ENCODE measurements at regions not wholly inside any gene's neighbourhood (a gene's known extent, or its start where the extent isn't known, plus 50 kb on each side); places are given as distances from the start of the nearest gene placed in this dataset.

GRCh38 chr13:74706801-74707200, 572.6 kb upstream of the KLF12 start:
- DNase-seq, result no peak

- DNase-seq, result no peak
These were observed 571.2 kb upstream of the KLF12 start for GRCh38 chr13:74705438-74705837.

GRCh38 chr13:74703855-74704387, 569.7 kb upstream of the KLF12 start:
- DNase-seq, result no peak

DNA sequence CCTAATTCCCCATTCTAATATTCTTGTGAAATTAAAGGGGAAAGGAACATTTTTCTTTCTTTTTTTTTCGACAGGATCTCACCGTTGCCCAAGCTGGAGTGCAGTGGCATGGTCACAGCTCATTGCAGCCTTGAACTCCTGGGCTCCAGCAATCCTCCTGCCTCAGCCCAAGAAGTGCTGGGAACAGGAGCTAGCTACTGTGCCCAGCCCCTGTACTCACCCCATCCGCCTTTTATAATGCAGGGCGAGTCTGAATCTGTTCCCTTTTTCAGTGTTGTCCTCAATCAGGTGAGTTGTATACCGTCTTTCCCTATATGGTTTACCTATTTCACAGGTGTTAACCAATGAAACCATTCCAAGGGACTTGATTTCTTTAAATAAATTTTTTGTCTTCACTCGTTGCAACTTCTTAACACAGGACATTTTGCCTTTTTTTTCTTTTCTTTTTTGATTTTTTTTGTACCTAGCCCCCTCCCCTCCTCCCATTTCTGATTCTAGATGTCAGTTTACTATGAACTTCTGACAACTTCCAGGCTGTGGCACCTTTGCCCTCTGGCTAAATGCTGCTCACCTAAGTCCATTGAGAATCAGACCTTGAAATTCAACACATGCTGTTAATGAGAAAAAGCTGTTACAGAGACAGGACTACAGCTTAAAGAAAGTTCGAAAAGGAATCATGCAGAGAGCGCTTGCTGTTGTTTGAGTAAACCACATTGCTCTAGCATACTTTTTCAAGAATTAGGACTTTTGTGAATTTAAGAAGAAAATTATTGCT, 562.1 kb upstream of the KLF12 start:
- no peak for DNase-seq

DNA sequence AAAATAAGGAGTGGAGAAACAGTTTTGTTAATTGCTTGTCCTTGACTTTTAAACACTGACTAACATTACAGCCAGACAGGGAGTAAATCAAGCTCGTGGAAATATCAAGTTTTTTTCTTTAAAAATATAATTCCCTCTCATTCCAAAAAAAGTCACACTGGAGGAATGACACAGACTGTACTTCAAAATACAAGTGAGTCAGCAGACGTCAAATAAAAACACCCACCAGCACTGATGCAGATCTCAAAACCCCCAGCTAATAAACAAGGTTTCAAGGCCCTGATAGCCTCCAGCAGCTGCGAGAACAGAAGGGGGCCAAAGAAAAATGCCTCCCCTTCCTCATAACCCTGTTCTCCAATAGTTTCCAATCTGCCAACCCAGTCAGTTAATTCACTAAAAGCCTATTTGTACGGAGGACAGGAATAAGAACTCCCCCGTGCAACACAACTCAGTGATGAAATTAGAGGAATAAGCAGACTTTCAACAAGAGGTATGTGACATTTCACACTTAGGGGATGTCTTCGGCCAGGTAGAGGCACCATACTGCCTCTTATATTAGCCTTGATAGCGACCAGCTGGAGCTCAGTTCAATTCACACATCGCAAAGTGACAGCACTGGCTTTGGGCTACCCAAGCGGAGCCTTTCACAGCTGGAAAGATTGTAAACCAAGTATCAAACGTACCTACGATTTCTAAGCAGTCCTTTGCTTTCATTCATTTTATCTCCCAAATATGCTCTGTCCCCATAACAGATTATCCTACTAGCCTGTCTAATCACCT, 561.0 kb upstream of the KLF12 start:
- DNase-seq, result no peak

DNA sequence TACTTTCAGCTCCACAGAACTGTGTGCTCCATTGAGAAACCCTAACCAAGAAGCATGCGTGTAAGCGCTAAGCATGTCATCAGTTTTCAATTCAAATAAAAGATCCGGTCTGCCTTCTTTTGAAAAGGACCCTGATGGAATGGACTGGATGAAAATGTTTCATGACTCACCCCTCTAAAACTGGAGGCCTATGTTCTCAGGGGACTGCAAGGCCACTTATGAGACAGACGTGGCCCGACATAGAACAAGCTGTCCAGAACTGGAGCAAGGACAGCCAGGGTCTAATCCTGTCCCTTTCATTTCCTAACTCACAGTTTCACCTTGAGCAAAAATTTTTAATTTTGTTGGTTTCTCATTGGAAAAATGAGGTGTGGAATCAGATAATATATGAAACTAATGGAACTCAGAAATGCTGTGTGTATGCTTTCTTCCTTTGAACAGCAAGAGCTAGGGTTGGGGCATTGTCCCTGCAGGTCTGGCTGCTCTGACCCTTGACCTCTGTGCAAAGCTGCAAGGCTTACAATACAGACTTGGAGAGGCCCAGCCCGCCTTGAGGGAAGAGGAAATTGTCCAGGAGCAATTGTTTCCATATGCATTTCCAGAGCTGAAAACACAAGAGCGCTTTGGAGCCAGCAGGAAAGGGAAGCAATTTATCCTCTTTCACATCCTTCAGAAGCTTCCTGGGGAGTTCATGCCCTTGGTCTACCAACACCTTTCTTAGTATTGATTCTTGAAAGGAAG, 553.4 kb upstream of the KLF12 start:
- no peak for DNase-seq

GRCh38 chr13:74683411-74683810, 549.2 kb upstream of the KLF12 start:
- DNase-seq, result no peak

DNA sequence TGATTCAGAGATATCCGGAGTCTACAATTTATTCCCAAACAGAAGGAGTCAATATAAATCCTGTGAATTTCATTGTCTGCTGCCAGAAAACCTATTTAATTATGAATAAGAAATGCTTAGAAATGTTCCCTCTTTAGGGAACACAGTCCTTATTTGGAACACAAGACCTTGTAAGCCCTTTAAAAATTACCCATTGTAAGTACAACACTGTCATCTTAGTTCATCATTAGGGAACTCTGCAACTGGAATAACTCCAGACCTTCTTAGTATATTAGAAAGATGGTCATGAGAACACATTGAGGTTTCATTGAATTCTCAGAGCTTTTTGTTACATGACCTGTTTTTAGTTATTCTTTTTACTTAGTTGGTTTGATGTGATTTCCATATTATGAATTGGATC, 548.5 kb upstream of the KLF12 start:
- no peak for DNase-seq

DNA sequence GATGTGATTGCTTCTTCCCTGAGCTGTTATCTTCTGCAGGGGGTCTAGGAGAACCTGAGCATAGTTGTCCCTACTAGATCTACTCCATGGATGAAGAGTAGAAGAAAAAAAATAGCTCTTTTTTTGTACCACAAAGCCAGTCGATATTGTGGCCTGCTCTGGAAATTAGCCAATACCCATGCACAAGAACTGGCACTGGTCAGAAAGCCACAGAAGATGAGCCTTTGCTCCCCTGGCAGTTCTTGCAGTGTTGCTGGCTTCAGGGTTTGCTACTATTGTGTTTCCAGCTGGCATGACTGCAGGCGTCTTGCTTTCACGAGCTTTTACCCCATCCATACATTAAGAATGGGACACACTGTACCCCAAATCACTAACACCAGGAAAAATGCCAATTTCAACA, 547.7 kb upstream of the KLF12 start:
- DNase-seq, result no peak

- no peak for DNase-seq
These were observed 544.2 kb upstream of the KLF12 start for GRCh38 chr13:74678308-74678965.

GRCh38 chr13:74675972-74676371, 541.8 kb upstream of the KLF12 start:
- DNase-seq, result no peak

DNA sequence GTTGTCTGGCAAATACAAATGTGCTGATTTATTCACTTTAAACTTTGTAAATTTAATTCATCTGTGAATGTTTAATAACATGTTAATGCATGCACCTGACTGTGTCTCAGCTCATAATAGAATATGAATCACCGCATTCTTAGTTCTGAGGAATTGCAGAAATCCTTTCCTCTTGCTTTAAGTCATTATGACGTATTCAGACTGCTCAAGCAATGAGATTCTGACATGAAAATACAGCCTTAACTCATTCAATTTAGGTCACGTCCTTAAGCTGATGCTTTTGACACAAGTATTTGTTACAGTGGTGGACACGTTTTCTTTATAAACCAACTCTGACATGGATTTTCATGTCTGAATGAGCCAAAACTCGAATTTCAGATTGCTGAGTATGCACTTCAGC, 541.0 kb upstream of the KLF12 start:
- DNase-seq, result no peak

- no peak for DNase-seq
These were observed 540.5 kb upstream of the KLF12 start for GRCh38 chr13:74674720-74675119.

- DNase-seq, result no peak
These were observed 534.9 kb upstream of the KLF12 start for GRCh38 chr13:74669149-74669548.

DNA sequence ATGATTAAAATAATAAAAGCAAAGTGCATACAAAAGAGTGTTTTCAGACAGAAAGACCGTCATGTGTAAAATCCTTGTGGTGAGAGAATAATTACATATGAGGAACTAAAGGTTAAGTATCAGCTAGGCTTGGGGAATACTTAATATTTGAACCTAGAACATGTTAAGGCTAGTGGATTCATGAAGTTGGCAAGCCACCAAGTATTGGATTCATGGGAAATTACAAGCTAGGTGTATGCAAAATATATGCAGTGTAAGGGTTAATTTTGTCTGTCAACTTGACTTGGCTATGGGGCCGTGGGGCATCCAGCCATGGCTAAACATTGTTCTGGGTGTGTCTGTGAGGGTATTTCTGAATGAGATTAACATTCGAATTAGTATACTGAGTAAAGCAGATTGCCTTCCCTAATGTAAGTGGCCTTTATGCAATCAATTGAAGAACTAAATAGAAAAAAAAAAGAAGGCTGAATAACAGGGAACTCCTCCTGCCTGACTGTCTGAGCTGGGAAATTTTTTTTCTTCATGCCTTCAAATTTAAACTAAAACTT, 533.5 kb upstream of the KLF12 start:
- no peak for DNase-seq

DNA sequence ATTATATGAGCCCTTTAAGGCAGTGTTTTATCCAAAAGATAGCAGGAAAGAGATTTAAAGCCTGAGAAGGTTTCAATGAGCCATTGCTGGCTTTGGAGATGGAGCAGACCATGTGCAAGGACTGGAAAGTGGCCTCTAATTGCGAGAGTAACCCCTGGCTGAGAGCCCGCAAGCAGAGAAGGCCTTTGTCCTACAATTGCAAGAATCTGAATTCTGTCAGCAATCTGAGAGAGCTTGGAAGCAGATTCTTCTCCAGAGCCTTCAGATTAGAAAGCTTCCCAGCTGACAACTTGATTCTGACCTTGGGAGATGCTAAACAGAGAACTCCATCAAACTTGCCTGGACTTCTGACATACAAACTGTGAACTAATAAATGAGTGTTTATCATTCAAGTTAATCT, 528.7 kb upstream of the KLF12 start:
- no peak for DNase-seq

- no peak for DNase-seq
These were observed 527.6 kb upstream of the KLF12 start for GRCh38 chr13:74661851-74662250.

GRCh38 chr13:74657765-74658164, 523.6 kb upstream of the KLF12 start:
- DNase-seq, result no peak

GRCh38 chr13:74651121-74651520, 516.9 kb upstream of the KLF12 start:
- DNase-seq, result no peak

- DNase-seq, result no peak
These were observed 513.8 kb upstream of the KLF12 start for GRCh38 chr13:74647991-74648390.

DNA sequence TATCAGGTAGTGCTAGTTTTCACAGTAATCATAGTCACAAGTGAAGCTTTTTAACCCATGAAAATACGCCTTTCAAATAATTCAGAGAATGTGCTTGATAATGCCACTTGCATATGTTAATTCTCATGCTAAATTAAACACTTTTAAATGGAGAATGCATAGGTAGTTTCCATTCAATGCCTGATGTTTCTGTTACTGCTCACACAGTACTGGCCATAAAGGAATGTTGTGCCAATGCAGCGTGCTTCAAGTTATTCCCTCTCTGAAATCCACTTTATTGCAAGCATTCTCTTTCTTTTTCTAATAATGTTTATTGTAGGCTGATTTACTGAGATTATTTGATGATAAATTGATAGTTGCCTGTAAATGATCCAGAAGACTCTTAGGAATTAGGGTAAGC, 513.0 kb upstream of the KLF12 start:
- DNase-seq, result no peak

GRCh38 chr13:74646091-74646490, 511.9 kb upstream of the KLF12 start:
- DNase-seq, result no peak

GRCh38 chr13:74645586-74645985, 511.4 kb upstream of the KLF12 start:
- DNase-seq, result no peak
